ENCODE measurements at regions not wholly inside any gene's neighbourhood (a gene's known extent, or its start where the extent isn't known, plus 50 kb on each side); places are given as distances from the start of the nearest gene placed in this dataset.

GRCh38 chr11:128244871-128245270 lies 342.5 kb downstream of the ETS1 start:
- TF ChIP-seq CTCF (conservative IDR thresholded peaks at IDR 0.05; ENCODE audit: low read length) (no peak), EZH2phosphoT487 (IDR thresholded peaks at IDR 0.05; ENCODE audit: borderline replicate concordance) (no peak)
